ENCODE measurements at regions not wholly inside any gene's neighbourhood (a gene's known extent, or its start where the extent isn't known, plus 50 kb on each side); places are given as distances from the start of the nearest gene placed in this dataset.

DNA sequence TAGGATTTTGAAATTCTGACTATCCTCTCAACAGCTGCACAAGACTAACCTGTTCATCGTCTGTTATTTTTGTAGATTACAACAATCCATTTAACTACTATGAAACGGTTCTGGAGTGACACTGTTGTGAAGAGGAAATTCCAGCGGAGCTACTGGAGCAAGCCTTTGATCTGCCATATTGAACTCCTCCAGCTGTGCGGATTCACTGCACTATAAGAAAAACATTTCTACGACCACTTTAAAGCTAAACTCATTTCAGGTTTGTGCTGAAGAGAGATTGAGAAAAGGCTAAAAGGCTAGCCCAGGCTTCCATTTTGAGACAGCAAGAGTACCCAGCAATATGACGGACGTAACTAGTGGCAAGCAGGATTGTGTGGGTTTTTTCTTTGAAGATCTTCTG lies 104.9 kb upstream of the ANKH start:
- no peak for DNase-seq

DNA sequence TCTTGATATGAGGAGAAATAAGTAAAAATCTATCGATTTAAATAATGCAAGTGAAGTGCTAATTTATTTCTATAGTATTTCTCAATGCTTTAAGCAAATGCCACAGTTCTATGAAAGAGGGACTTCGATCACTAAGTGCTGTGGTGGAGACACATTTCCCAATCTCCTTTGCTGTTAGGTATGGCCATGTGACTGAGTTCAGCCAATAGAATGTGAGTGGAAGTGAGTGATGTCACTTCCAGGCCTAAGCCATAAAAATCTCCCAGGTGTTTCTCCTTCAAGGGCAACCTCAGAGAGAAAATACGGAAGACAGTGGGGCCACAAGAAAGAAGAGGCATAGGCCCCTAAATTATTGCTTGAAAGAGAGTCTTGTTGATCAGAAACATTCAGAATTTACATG lies 100.3 kb upstream of the ANKH start:
- no peak for DNase-seq

DNA sequence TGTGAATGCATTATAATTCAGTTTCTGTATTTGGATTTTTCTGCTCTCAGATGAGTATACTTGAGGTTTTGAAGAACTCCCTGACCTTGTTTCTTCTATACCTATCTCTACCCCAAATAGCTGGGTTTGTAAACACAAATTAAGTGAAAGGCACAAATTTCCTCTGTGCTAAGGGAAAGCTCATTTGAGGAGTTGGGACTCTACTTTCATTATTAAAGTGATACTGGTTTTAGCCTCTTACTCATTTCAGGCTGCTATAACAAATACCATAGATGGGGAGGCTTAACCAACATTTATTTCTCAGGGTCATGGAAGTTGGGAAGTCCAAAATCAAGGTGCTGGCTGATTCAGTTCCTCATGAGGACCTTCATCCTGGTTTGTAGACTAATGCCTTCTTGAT lies 97.2 kb upstream of the ANKH start:
- no peak for DNase-seq

DNA sequence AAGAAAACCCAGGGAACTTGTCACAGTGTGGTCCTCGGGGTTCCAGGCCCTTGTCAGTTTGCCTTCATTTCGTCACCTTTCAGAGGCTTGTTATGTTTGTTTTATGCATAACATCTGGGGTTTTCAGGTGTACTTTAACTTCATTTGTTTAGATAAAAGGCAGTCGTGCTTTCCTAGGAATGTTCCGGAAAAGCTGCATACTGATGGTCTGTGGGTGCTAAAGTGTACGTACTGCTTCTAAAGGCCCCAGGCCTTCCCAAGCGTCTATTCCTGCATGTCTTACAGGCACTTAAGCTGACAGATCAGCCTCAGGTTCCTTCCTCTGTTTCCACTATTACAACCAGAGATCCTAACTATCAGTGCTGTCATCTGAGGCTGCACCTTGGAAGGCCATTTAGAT lies 95.6 kb upstream of the ANKH start:
- no peak for DNase-seq

DNA sequence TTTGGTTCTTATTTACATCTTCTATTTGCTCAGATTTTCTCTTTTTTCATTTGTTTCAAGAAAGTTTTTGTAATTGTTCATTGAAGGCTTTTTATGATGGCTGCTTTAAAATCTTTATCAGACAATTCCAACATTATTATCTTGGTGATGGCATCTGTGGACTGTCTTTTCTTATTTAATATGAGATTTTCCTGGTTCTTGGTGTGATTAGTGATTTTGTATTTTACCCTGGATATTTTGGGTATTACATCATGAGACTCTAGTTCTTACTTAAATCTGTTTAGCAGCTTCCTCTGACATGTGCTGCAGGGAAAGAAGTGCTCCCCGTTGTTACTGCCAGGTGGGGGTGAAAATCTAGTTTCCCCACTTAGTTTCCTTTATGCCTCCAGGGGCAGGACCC lies 94.2 kb upstream of the ANKH start:
- no peak for DNase-seq

DNA sequence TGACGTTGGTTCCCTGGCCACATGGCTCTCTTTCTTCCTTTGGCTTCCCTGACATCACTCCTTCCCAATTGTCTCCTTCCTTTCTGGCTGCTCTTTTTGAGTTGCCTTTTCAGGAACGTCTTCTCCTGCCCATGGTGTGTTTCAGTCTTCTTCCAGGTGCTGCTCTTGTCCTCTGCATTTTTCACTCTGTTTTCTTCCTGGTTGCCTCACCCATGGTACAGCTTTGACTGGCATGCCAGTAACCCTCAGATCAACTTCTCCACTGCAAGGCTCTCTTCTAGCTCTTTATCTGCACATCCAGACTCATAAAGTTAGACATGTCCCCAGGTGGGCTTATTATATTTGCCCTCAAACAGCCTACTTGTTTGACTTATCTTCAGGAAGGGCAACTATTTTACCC lies 91.0 kb upstream of the ANKH start:
- DNase-seq: no peak

DNA sequence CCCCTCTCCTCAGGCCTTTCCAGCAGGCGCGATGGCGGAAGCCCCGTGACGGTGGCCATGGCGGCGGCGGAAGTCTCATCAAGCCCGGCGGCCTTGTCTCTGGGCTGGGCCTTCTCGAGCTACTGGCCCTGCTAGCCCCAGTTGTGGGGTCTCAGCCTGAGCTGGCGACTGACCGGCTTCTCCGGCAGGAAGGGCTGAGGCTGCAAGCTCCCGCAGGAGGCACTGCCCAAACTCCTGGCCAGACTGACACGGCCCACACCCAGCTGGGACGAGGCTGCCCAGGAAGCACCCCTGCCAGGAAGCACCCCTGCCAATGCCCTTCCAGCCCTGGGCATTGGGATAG lies 88.5 kb upstream of the ANKH start:
- DNase-seq: no peak

DNA sequence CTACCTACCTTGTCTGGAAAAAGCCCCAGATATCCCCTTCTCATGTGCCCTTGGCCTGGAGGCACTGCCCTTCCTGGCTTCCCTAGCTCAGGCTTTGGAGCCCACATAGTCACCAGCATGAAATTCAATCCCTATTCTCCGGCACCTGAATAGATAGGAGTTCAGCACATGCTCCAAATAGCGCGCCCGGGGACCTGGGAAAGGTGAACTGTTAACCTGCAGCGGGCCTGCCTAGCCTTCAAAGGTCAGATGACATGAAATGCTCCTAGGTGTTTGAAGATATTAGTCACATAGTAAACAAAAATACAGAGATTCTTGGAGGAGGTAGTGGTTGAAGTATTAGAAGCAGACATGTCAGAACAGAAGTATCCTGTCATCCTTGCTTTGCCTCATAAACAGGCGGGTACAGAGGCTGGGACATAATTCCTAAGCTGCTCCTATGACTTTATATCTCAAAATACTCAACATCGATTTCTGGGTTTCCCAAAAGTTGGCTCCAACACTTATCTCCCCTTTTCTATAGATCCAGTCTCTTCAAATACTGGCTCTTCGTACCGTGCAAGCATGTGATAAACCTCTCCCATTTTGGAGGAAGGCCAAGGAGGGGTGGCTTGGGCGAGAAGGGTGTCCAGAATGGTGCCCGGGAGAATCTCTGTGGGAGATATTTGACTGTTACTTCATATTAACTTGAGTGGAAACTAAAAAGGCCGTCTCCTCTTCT lies 88.0 kb upstream of the ANKH start:
- DNase-seq: no peak

DNA sequence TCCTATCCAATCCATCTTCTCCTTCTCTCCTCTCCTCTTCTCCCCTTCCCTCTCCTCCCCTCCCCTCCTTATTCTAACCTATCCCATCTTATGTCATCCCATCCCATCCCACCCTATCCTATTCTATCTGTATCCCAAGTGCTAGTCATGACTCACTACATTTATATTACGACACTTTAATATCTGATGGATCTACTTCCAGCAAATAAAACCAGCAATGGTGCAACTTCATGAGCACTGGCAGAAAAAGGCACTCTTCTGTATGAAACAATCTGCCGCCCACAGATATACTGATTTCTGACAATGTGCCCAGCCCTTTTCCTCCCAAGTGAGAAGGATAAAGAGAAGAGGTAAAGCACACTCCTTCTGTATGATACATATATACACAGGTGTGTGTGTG lies 86.6 kb upstream of the ANKH start:
- no peak for DNase-seq

DNA sequence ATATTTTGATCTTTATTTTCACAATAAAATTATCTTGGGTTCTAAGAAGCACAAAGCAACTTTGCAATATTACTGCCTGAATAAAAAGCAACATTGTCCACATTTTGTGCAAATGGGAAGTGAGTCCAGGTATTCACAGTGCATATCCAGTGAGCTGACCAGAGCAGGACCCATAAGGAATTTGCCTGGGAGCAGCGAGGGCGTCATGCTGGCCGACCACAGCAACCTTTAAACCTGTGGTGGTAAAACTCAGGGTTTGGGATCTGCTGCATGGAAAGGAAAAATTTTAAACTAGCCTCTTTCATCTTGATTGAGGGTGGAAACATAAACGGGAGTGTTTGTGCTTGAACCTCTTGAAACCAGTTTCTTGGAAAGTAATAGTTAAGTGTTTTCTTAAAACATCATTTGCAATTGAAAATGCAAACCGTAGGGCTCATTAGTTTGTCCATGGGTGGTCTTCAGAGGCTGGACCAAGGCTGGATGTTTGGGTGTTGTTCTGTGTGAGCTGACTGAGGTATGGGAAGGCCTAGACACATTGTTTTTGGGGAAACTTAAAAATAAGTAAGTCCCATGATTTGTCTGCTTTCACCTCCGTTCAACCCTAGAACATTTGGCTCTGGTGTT lies 85.0 kb upstream of the ANKH start:
- no peak for DNase-seq

DNA sequence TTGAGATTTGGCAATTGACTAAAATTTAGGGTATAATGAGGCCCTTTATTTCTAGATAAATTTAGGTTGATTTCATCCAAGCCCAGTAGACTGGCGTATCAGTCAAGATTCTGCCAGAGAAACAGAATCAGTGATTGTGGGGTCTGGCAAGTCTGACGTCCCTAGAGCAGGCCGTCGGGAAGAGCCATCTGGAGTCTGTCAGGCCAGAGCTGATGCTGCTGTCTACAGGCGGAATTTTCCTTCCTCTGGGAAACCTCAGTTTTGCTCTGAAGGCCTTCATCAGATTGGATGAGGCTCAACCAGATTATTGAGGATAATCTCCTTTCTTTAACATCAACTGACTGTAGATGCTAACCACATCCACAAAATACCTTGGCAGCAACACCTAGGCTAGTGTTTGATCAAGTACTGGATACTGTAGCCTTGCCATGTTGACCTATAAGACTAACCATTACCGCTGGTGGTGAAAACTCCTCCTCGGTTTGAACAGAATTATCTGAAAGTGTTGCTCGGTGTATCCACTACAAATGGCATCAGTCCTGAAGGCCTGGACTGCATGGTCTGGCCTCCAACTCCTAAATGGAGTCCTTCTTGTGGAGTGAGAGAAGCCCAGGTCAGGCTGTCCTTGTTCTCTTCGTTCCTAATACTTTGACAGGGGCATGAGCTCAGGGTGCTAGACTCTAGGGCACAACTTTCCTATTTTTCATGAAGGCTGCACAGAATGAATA lies 83.2 kb upstream of the ANKH start:
- DNase-seq: no peak

DNA sequence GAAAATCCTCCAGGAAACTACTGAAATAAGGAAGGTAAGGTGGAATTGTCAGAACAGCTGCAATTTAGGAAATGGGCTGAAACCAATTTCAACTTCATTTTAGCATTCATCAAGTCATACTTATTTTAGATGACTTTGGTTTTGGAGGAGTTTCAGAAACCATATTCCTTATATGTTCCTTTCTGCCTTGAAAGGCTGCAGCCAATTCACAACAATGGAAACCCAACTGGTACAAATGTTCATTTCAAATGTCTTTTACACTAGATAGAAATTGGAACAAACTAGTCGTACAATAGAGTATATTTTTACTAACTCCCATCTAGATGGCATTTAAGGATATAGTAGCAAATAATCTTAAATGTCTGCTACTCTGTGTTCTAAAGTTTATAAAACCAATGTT lies 82.6 kb upstream of the ANKH start:
- DNase-seq: no peak

DNA sequence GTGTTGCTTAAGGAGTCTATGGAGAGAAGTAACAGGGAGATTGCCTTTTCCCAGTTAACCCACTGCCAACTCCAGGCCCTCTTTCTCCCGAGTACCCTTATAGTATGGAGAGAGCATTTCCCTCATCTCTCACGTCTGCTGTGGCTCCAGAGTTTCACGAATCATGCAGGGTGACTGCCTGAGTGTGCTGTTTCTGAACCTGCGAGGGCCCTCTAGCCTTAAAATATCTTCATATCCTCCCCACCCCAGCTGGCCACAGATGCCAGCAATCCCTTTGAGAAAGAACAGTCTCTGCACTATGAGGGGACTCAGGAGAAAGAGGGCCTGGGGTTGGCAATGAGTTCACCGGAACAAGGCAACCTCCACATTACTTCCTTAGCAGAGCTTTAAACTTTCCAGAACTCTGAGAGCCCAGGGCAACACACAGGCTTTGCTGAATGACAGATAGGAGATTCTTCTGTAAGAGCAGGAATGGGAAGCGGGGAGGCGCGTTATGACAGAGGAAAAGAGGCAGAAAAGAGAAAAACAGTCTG lies 81.6 kb upstream of the ANKH start:
- no peak for DNase-seq

DNA sequence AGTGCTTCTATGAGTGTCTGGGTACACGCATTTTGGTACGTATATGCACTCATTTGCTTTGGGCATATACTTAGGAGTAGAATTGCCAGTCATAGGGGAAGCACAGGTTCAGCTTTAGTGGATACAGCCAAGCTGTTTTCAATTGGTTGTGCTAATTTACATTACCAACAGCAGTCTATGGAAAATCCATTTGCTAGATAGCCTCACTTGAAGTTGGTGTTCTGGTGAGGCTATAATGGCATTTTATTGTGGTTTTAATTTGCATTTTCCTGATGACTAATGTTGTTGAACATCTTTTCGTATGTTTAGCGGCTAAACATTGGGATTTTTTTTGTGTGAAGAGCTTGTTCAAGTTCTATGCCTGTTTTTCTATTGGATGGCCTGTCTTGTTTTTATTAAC lies 76.8 kb upstream of the ANKH start:
- no peak for DNase-seq

DNA sequence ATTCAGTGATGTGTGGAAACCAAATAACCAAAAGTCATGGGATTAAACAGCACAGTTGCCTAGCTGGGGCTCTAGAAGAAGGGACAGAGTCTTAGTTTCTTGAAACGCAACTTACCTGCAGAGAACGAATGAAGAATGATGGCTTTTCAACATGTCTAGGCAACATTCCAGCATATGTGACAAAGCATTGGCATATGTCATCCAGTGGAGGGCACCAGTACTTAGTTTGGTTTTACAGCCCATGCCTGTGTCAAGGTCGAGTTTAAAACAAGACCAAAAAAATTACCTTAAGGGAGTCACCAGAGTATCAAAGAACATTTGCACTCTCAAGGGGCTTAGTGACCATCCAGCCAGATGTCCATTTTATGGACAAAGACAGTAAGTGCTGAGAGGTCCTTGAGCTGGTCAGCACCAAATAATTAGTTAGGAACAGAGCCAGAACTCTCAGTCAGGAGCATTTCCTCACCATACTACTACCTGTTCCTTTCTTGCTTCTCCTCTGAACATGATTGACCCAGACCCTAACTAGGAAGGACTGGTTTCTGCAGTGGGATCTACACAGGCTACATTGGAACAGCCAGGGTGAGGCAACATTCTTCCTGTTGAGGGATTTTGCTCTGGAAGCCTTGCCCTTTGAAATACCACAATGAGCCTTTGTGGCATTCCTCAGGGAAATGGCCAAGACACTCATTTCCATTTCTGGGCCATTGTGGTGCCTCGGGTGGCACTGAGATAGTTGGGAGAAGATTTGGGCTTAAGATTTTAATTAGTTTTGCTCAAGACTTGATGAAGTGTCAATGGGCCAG lies 75.4 kb upstream of the ANKH start:
- peak; percentile 35 for DNase-seq

DNA sequence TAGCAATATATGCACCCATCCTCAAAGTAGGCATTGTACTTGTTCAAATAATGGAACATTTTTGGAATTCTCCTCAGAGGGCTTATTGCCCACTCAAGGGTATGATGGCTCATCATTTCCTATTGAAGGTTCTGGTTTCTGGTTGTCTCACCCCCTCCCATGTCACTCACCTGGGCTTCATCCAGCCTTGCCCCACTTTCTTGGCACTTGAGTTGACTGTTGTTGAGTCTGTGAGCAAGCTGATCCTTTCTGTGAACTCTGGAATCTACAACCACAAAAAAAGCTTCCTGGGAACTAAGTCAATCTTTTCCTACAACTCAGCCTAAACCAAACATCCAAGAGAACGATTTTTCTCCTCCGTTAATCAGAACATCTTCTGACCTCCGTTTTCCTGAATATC lies 73.9 kb upstream of the ANKH start:
- no peak for DNase-seq

DNA sequence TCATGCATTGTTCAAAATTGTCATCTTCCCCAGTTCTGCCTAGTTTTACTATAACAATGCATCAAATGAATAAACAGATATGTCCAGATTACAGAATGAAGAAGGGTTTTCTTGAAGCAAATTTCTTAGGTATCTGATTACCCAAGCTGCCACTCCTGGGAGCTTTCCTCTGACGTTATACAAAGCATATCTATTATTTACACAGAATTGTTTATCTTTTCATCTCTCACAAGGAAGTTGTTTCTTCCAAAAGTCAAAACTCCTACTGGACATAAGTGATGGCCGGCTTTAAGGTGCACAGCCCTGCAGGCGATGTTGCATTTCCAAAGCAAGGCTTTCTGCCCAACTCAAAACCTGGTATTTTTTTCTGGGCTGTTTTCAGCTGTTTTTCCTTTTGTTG lies 73.4 kb upstream of the ANKH start:
- no peak for DNase-seq

DNA sequence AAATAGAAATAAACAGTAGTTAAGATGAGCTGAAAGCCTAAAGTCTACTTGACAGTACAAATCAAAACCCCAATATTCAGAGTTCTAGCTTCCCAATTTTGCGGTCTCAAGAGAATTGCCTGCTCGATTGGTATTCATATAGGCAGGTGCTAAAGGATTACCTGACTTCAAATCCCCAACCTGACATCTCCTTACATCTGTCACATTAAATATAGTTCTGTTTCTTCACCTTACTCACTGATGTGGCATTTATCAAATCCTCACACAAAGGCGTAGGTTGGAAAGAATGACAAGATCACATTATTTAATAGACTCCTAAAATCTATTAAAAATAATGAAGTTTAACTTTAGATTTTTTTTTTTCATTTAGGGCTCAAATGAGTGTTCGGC lies 72.8 kb upstream of the ANKH start:
- no peak for DNase-seq

DNA sequence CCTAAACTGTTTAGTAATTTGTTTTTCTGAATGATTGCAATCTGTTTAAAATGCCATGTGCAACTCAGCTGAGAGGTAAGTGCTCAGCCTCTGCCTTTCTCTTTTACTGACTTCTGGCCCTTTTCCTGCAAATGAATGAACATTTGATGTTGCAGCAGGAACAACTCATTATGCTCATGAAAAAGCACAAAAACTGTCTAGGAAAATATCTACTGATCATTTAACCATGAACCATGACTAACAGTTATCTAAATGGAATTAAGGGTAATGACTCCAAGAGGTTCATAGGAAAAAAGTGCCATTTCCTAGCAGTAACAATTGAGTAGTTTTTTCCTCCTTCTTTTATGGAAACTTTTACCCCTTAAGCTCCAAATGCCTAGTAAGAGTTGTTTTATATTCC lies 70.6 kb upstream of the ANKH start:
- DNase-seq: no peak

DNA sequence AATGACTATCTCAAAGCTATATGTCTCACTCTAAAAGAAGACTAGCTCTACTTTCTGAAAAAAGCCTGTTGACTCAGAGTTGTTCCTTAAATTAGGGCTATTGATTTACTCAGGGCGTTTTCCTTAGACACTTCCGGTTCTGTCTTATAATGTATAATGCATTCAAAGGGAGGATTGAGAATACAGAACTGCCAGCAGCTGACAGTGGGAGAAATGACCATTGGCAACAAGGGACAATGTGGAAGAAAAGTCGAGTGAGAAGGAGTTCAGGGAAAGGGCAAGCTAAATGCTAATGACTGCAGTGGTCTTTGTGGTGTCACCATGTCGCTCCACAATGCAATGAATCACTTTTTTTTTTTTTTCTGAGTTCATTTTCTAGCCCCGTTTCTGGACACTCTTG lies 65.7 kb upstream of the ANKH start:
- DNase-seq: no peak

DNA sequence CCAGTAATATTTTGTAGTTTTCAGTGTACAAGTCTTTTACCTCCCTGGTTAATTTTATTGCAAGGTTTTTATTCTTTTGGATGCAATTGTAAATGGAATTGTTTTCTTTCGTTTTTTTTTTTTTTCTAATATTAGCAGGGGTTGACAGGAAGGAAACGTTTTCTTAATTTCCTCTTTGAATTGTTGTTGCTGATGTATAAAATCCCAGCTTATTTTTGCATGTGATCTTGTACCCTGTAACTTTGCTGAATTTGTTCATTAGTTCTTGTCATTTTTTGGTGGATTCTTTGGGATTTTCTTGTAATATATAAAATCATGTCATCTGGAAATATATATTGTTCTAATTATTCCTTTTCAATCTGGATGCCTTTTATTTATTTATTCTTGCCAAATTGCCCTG lies 65.0 kb upstream of the ANKH start:
- DNase-seq: no peak

DNA sequence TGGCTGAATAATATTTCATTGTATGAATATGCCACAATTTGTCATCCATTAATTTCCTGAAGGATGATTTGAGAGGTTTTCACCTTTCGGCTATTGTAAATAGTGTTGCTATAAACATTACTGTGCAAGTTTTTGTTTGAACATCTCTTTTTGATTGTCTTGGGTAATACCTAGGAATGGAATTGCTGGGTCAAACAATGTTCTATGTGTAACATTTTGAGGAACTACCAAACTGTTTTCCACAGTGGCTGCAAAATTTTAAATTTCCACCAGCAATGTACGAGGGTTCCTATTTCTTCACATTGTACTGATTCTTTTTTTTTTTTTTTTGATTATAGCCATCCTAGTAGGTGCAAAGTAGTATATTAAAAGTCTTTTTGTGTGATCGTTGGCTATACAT lies 63.8 kb upstream of the ANKH start:
- no peak for DNase-seq

DNA sequence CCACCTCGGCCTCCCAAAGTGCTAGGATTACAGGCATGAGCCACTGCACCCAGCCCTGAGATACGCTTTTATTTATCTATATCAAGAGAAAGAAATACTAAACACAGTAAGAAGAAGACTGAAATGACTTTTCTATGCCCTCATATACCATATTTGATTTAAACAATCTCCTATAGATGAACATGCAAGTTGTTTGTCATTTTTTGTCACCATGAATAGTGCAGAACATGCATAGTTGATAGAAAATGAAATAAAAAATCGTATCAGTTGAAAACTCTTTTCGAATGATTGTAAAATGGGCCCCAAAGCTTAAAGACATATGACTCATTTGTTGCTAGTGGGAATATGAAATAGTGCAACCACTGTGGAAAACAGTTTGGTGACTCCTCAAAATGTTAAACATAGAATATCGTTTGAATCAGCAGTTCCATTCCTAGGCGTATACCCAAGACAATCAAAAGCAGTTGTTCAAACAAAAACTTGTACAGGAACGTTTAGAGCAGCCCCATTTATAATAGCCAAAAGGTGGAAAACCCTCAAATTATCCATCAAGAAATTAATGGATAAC lies 61.4 kb upstream of the ANKH start:
- DNase-seq: peak; percentile 23

Data from fibroblast of skin of back (primary cell).